PC-3 (cell line): ENCODE measurements at regions not wholly inside any gene's neighbourhood (a gene's known extent, or its start where the extent isn't known, plus 50 kb on each side); places are given as distances from the start of the nearest gene placed in this dataset.

ENCODE experiments used
- ATAC-seq: fragments of 200-7000 bp; cut with Tn5 transposase; 2 replicates; pipeline ENCODE4 v1.9.1; 2020; ENCODE audit warnings: mild to moderate bottlenecking, moderate library complexity
- BruUV-seq: library from RNA; stranded (reverse); fragments of 400-500 nt; replicated peaks from 2 replicates; lab custom pipeline; 2021; lab: Mats Ljungman, UMichigan
- CTCF ChIA-PET: fragments of 300-600 bp; sonication (Branson Sonifier 250); formaldehyde crosslinking; loops from one replicate; lab custom pipeline; 2022; ENCODE audit warnings: antibody characterized with exemption; lab: Charles Lee
- POLR2A ChIA-PET: fragments of 300-600 bp; sonication (Branson Sonifier 250); formaldehyde crosslinking; loops from one replicate; lab custom pipeline; 2022; ENCODE audit warnings: antibody characterized with exemption; ENCODE audit not compliant: unreplicated experiment; lab: Charles Lee
- DNase-seq: peaks from one replicate; pipeline ENCODE4 v3.0.0-alpha.2; 2015
- H2AFZ ChIP-seq: fragments of 300-600 bp; sonication (generic); 2 replicates; pipeline ENCODE4 v1.6.0; 2016; ENCODE audit warnings: antibody characterized with exemption, low read length
- H3F3A ChIP-seq: fragments of 300-600 bp; sonication (generic); one replicate; pipeline ENCODE4 v1.6.0; 2017; ENCODE audit warnings: antibody characterized with exemption, low read length, control low read depth, mild to moderate bottlenecking; ENCODE audit not compliant: unreplicated experiment
- H3K27ac ChIP-seq: fragments of 300-600 bp; sonication (generic); 2 replicates; pipeline ENCODE4 v1.5.1; 2016; ENCODE audit warnings: mild to moderate bottlenecking, low read length
- H3K27me3 ChIP-seq: fragments of 300-600 bp; sonication (generic); 2 replicates; pipeline ENCODE4 v1.6.1; 2016; ENCODE audit warnings: low read length, mixed read lengths
- H3K36me3 ChIP-seq: fragments of 300-600 bp; sonication (generic); 2 replicates; pipeline ENCODE4 v1.6.1; 2016; ENCODE audit warnings: low read depth, mixed run types, low read length, mixed read lengths
- H3K4me1 ChIP-seq: fragments of 300-600 bp; sonication (generic); 2 replicates; pipeline ENCODE4 v1.5.1; 2016; ENCODE audit warnings: low read length; ENCODE audit not compliant: insufficient read depth
- H3K4me2 ChIP-seq: fragments of 300-600 bp; sonication (generic); 2 replicates; pipeline ENCODE4 v1.6.0; 2016; ENCODE audit warnings: low read length
- H3K4me3 ChIP-seq: fragments of 300-600 bp; sonication (generic); 2 replicates; pipeline ENCODE4 v1.5.1; 2016; ENCODE audit warnings: mild to moderate bottlenecking, low read length, mixed read lengths
- H3K79me2 ChIP-seq: fragments of 300-600 bp; sonication (generic); 2 replicates; pipeline ENCODE4 v1.6.1; 2017; ENCODE audit warnings: low read length, mixed read lengths
- H3K9ac ChIP-seq: fragments of 300-600 bp; sonication (generic); 2 replicates; pipeline ENCODE4 v1.6.0; 2016; ENCODE audit warnings: mild to moderate bottlenecking, low read length
- H3K9me2 ChIP-seq: fragments of 300-600 bp; sonication (generic); replicated peaks from 2 replicates; pipeline ENCODE4 v1.6.1; 2016; ENCODE audit warnings: mixed run types, low read length, mixed read lengths
- H3K9me3 ChIP-seq: fragments of 300-600 bp; sonication (generic); 2 replicates; pipeline ENCODE4 v1.6.1; 2016; ENCODE audit warnings: low read length, mixed read lengths
- H4K20me1 ChIP-seq: fragments of 300-600 bp; sonication (generic); 2 replicates; pipeline ENCODE4 v1.6.1; 2016; ENCODE audit warnings: low read length, mixed read lengths
- EZH2 ChIP-seq: fragments of 300-600 bp; sonication (generic); IDR thresholded peaks from one replicate; pipeline ENCODE4 v1.6.1; 2017; ENCODE audit warnings: antibody characterized with exemption, mild to moderate bottlenecking, low read length; ENCODE audit not compliant: unreplicated experiment
- EZH2phosphoT487 ChIP-seq: fragments of 300-600 bp; sonication (generic); IDR thresholded peaks from 2 replicates; pipeline ENCODE4 v1.6.1; 2018; ENCODE audit warnings: mild to moderate bottlenecking, antibody characterized with exemption, low read length, borderline replicate concordance
- intact Hi-C: fragments of 100-400 bp; cut with micrococcal nuclease; formaldehyde crosslinking; loops from 2 replicates; pipeline ENCODE4 v1.9.0; 2023
- TF ChIP-seq, protein P1 (sequence below): fragments of 300-600 bp; sonication (generic); conservative IDR thresholded peaks from 2 replicates; pipeline ENCODE4 v1.5.1; 2017; ENCODE audit warnings: antibody characterized with exemption, low read depth, mild to moderate bottlenecking, low read length

DNA sequence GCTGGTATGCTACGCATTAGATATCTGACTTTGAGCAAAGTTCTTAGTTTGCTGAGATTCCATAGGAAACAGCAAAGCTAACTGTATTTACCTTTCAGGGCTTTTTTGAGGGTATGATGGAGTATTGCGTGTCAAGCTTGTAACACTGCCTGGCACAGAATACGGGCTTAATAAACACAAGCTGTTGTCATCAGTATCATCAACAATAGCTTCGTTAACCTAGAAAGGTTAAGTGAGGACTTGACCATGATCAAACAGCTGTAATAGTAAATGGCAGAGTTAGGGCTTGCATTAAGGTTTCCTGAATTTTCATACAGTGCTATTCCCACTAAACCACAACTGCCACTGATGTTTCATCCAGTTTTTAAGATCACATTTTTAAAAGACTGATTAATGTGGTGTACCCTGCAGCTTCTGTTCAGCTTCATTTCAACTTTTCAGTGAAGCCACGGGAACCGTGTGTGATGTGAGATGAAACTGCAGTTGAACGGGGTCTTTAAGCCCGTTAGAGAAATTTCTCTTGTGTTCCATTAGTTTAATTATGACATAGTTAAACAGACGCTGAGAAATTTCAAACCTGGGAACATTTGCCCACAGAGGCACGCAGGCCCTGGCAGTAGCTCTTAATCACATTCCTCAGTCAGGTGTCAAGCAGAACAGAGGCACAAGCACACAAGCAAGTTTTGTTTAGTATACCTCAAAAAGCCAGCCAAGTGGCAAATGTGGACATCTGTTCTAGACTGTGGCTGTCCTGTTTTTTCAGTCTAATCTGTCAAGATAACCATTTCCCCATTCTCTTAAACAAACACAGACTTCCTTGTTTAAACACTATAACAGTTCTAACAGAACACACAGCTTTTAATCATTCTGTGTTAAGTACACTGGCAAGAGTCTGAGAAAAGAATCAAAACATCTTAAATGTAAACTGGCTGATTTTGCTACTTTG, 147.1 kb downstream of the ZNF608 start:
- TF ChIP-seq, protein P1, sequence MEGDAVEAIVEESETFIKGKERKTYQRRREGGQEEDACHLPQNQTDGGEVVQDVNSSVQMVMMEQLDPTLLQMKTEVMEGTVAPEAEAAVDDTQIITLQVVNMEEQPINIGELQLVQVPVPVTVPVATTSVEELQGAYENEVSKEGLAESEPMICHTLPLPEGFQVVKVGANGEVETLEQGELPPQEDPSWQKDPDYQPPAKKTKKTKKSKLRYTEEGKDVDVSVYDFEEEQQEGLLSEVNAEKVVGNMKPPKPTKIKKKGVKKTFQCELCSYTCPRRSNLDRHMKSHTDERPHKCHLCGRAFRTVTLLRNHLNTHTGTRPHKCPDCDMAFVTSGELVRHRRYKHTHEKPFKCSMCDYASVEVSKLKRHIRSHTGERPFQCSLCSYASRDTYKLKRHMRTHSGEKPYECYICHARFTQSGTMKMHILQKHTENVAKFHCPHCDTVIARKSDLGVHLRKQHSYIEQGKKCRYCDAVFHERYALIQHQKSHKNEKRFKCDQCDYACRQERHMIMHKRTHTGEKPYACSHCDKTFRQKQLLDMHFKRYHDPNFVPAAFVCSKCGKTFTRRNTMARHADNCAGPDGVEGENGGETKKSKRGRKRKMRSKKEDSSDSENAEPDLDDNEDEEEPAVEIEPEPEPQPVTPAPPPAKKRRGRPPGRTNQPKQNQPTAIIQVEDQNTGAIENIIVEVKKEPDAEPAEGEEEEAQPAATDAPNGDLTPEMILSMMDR = no peak
- TF ChIP-seq EZH2 (no peak), EZH2phosphoT487 (no peak)
- intact Hi-C loops = no loop called here
- Histone ChIP-seq H3K27me3 (no peaks in the 10 kb centered on the region), H4K20me1 (no peaks in the 10 kb centered on the region), H3K9ac (no peak overlapping the region; the same call in 1 of the 2 replicates), H3K27ac (peak overlapping the region; percentile 54), H3K9me3 (no peaks in the 10 kb centered on the region), H3K4me1 (peaks cover 30% of the 10 kb centered on the region), H3K36me3 (no peaks in the 10 kb centered on the region), H3F3A (no peaks in the 10 kb centered on the region), H3K79me2 (no peaks in the 10 kb centered on the region), H2AFZ (peak overlapping the region; percentile 17; the same call in 1 of the 2 replicates), H3K4me3 (no peak overlapping the region), H3K4me2 (peak overlapping the region; percentile 49), H3K9me2 (no peaks in the 10 kb centered on the region)
- CTCF ChIA-PET = no interaction called here
- POLR2A ChIA-PET = interaction anchor here (0.5 kb wide), 1 partner anchor 148 kb away, joined by 14 read pairs; no protein-coding TSS in a partner anchor
- ATAC-seq (peak; percentile 75), DNase-seq (peak; percentile 48)
- no TSS peak for BruUV-seq

GRCh38 chr5:124596595-124597421, 149.6 kb downstream of the ZNF608 start:
- peak overlapping the region; percentile 46 for H3K4me2 ChIP-seq
- peak overlapping the region; percentile 62 for H3K27ac ChIP-seq
- intact Hi-C loops = loop anchor here (2.0 kb wide), 1 partner anchor 150 kb away; the partner anchor contains the start of gene ZNF608
- no peaks in the 10 kb centered on the region for H3K9me2 ChIP-seq
- H4K20me1 ChIP-seq = no peaks in the 10 kb centered on the region
- peaks cover 30% of the 10 kb centered on the region for H3K4me1 ChIP-seq
- no peak overlapping the region for H3K4me3 ChIP-seq
- ChIA-PET POLR2A (interaction anchor here (0.7 kb wide), 1 partner anchor 292 kb away, joined by 5 read pairs; no protein-coding TSS in a partner anchor), CTCF (no interaction called here)
- DNase-seq (peak; percentile 81), ATAC-seq (peak; percentile 84)
- H2AFZ ChIP-seq = no peak overlapping the region
- no peaks in the 10 kb centered on the region for H3F3A ChIP-seq
- no peaks in the 10 kb centered on the region for H3K27me3 ChIP-seq
- H3K79me2 ChIP-seq = no peaks in the 10 kb centered on the region
- BruUV-seq = no TSS peak
- no peaks in the 10 kb centered on the region for H3K36me3 ChIP-seq
- TF ChIP-seq, protein P1 = no peak
- TF ChIP-seq EZH2 (no peak), EZH2phosphoT487 (no peak)
- no peaks in the 10 kb centered on the region for H3K9me3 ChIP-seq
- H3K9ac ChIP-seq = no peak overlapping the region
